ENCODE measurements at regions not wholly inside any gene's neighbourhood (a gene's known extent, or its start where the extent isn't known, plus 50 kb on each side); places are given as distances from the start of the nearest gene placed in this dataset.

GRCh38 chr2:137824501-137824900, 139.8 kb upstream of the HNMT start:
- Mint-ChIP-seq H3K4me3 (no peak overlapping the region), H3K4me1 (no peaks in the 10 kb centered on the region), H3K27me3 (peaks cover 5 to 7% of the 10 kb centered on the region in 2 donors), H3K9me3 (peaks cover 0 to 3% (median 0%) of the 10 kb centered on the region in 8 donors), H3K36me3 (no peaks in the 10 kb centered on the region), H3K27ac (no peak overlapping the region)
- H3K36me3 ChIP-seq (ENCODE audit: insufficient read depth, low read length): no peaks in the 10 kb centered on the region
- no peaks in the 10 kb centered on the region for H3K27me3 ChIP-seq (ENCODE audit: insufficient read depth, low read length)
- no peaks in the 10 kb centered on the region for H3K4me1 ChIP-seq (ENCODE audit: insufficient read depth, low read length)
- intact Hi-C loops (cut with micrococcal nuclease): no loop called here
- ChIA-PET CTCF (ENCODE audit: partially characterized antibody) (interaction anchor here (0.9 to 6.4 kb wide), 2 partner anchors 9 to 14 kb away, joined by 3 to 39 read pairs; no protein-coding TSS in a partner anchor), POLR2A (ENCODE audit: partially characterized antibody) (no interaction called here)
- H3K9me3 ChIP-seq (ENCODE audit: control insufficient read depth in 1 of 2, low read length in 2 of 2): no peaks in the 10 kb centered on the region
- H3K4me3 ChIP-seq (ENCODE audit: low read length in 2 of 2): no peak overlapping the region
- H3K27ac ChIP-seq (ENCODE audit: low read depth, low read length): no peak overlapping the region
- DNase-seq: no peak

- H3K4me1 ChIP-seq (ENCODE audit: insufficient read depth, low read length): no peaks in the 10 kb centered on the region
- intact Hi-C loops (cut with micrococcal nuclease): no loop called here
- H3K27ac ChIP-seq (ENCODE audit: low read depth, low read length): no peak overlapping the region
- ChIA-PET POLR2A (ENCODE audit: partially characterized antibody) (no interaction called here), CTCF (ENCODE audit: partially characterized antibody) (interaction anchor here (6.4 kb wide), 1 partner anchor 12 kb away, joined by 39 read pairs; no protein-coding TSS in a partner anchor)
- no peaks in the 10 kb centered on the region for H3K36me3 ChIP-seq (ENCODE audit: insufficient read depth, low read length)
- Mint-ChIP-seq H3K4me1 (no peaks in the 10 kb centered on the region), H3K4me3 (no peak overlapping the region), H3K27me3 (peaks cover 5 to 9% of the 10 kb centered on the region in 2 donors), H3K9me3 (peaks cover 0 to 2% (median 0%) of the 10 kb centered on the region in 8 donors), H3K27ac (no peak overlapping the region), H3K36me3 (no peaks in the 10 kb centered on the region)
- H3K9me3 ChIP-seq (ENCODE audit: control insufficient read depth in 1 of 2, low read length in 2 of 2): no peaks in the 10 kb centered on the region
- no peaks in the 10 kb centered on the region for H3K27me3 ChIP-seq (ENCODE audit: insufficient read depth, low read length)
- no peak for DNase-seq
- no peak overlapping the region for H3K4me3 ChIP-seq (ENCODE audit: low read length in 2 of 2)
These were observed 137.6 kb upstream of the HNMT start for GRCh38 chr2:137826373-137827372.

- intact Hi-C loops (cut with micrococcal nuclease): no loop called here
- no peaks in the 10 kb centered on the region for H3K4me1 Mint-ChIP-seq
- H3K9me3 Mint-ChIP-seq: peaks cover 0 to under 1% (median 0%) of the 10 kb centered on the region in 8 donors
- no peak overlapping the region for H3K27ac Mint-ChIP-seq
- H3K36me3 Mint-ChIP-seq: no peaks in the 10 kb centered on the region
- Histone ChIP-seq H3K27me3 (ENCODE audit: insufficient read depth, low read length) (no peaks in the 10 kb centered on the region), H3K36me3 (ENCODE audit: insufficient read depth, low read length) (no peaks in the 10 kb centered on the region), H3K9me3 (ENCODE audit: control insufficient read depth in 1 of 2, low read length in 2 of 2) (no peaks in the 10 kb centered on the region), H3K4me1 (ENCODE audit: insufficient read depth, low read length) (no peaks in the 10 kb centered on the region), H3K4me3 (ENCODE audit: low read length in 2 of 2) (no peak overlapping the region), H3K27ac (ENCODE audit: low read depth, low read length) (no peak overlapping the region)
- no peak for DNase-seq
- CTCF ChIA-PET (ENCODE audit: partially characterized antibody): interaction anchor here (6.4 kb wide), 1 partner anchor 10 kb away, joined by 39 read pairs; no protein-coding TSS in a partner anchor
- peaks cover 0 to 6% of the 10 kb centered on the region in 2 donors for H3K27me3 Mint-ChIP-seq
- H3K4me3 Mint-ChIP-seq: no peak overlapping the region
- POLR2A ChIA-PET (ENCODE audit: partially characterized antibody): no interaction called here
These were observed 135.6 kb upstream of the HNMT start for GRCh38 chr2:137828624-137829023.

GRCh38 chr2:137829251-137829650, 135.0 kb upstream of the HNMT start:
- ChIA-PET POLR2A (ENCODE audit: partially characterized antibody) (no interaction called here), CTCF (ENCODE audit: partially characterized antibody) (interaction anchor here (6.4 kb wide), 1 partner anchor 9 kb away, joined by 39 read pairs; no protein-coding TSS in a partner anchor)
- Histone ChIP-seq H3K4me3 (ENCODE audit: low read length in 2 of 2) (no peak overlapping the region), H3K4me1 (ENCODE audit: insufficient read depth, low read length) (no peaks in the 10 kb centered on the region), H3K9me3 (ENCODE audit: control insufficient read depth in 1 of 2, low read length in 2 of 2) (no peaks in the 10 kb centered on the region), H3K27me3 (ENCODE audit: insufficient read depth, low read length) (no peaks in the 10 kb centered on the region), H3K36me3 (ENCODE audit: insufficient read depth, low read length) (no peaks in the 10 kb centered on the region), H3K27ac (ENCODE audit: low read depth, low read length) (no peak overlapping the region)
- Mint-ChIP-seq H3K27me3 (peaks cover 0 to 6% of the 10 kb centered on the region in 2 donors), H3K4me1 (no peaks in the 10 kb centered on the region), H3K27ac (no peak overlapping the region), H3K9me3 (no peaks in the 10 kb centered on the region), H3K36me3 (no peaks in the 10 kb centered on the region), H3K4me3 (no peak overlapping the region)
- DNase-seq: no peak
- intact Hi-C loops (cut with micrococcal nuclease): no loop called here

- POLR2A ChIA-PET (ENCODE audit: partially characterized antibody): no interaction called here
- H3K9me3 ChIP-seq (ENCODE audit: control insufficient read depth in 1 of 2, low read length in 2 of 2): no peaks in the 10 kb centered on the region
- no peaks in the 10 kb centered on the region for H3K4me1 ChIP-seq (ENCODE audit: insufficient read depth, low read length)
- no peaks in the 10 kb centered on the region for H3K4me1 Mint-ChIP-seq
- no peak overlapping the region for H3K4me3 Mint-ChIP-seq
- peaks cover 3 to 10% of the 10 kb centered on the region in 2 donors for H3K27me3 Mint-ChIP-seq
- intact Hi-C loops (cut with micrococcal nuclease): no loop called here
- peaks cover 0 to 1% (median 0%) of the 10 kb centered on the region in 8 donors for H3K9me3 Mint-ChIP-seq
- H3K4me3 ChIP-seq (ENCODE audit: low read length in 2 of 2): no peak overlapping the region
- H3K36me3 ChIP-seq (ENCODE audit: insufficient read depth, low read length): no peaks in the 10 kb centered on the region
- DNase-seq: no peak
- H3K27ac ChIP-seq (ENCODE audit: low read depth, low read length): no peak overlapping the region
- no peaks in the 10 kb centered on the region for H3K36me3 Mint-ChIP-seq
- CTCF ChIA-PET (ENCODE audit: partially characterized antibody): interaction anchor here (1.2 to 1.5 kb wide), 2 partner anchors 9 to 1412 kb away, joined by 3 to 5 read pairs; no protein-coding TSS in a partner anchor
- no peak overlapping the region for H3K27ac Mint-ChIP-seq
- H3K27me3 ChIP-seq (ENCODE audit: insufficient read depth, low read length): no peaks in the 10 kb centered on the region
These were observed 129.4 kb upstream of the HNMT start for GRCh38 chr2:137834760-137835379.

GRCh38 chr2:137836671-137837070, 127.6 kb upstream of the HNMT start:
- DNase-seq: no peak
- H3K4me3 ChIP-seq (ENCODE audit: low read length in 2 of 2): no peak overlapping the region
- Mint-ChIP-seq H3K27me3 (peaks cover 3 to 8% of the 10 kb centered on the region in 2 donors), H3K9me3 (peaks cover 0 to 1% (median 0%) of the 10 kb centered on the region in 8 donors), H3K27ac (no peak overlapping the region), H3K36me3 (no peaks in the 10 kb centered on the region), H3K4me3 (no peak overlapping the region), H3K4me1 (no peaks in the 10 kb centered on the region)
- intact Hi-C loops (cut with micrococcal nuclease): no loop called here
- ChIA-PET CTCF (ENCODE audit: partially characterized antibody) (interaction anchor here (2.6 to 4.1 kb wide), 2 partner anchors 10 to 40 kb away, joined by 9 to 39 read pairs; no protein-coding TSS in a partner anchor), POLR2A (ENCODE audit: partially characterized antibody) (no interaction called here)
- no peaks in the 10 kb centered on the region for H3K36me3 ChIP-seq (ENCODE audit: insufficient read depth, low read length)
- H3K27me3 ChIP-seq (ENCODE audit: insufficient read depth, low read length): no peaks in the 10 kb centered on the region
- H3K27ac ChIP-seq (ENCODE audit: low read depth, low read length): no peak overlapping the region
- no peaks in the 10 kb centered on the region for H3K4me1 ChIP-seq (ENCODE audit: insufficient read depth, low read length)
- no peaks in the 10 kb centered on the region for H3K9me3 ChIP-seq (ENCODE audit: control insufficient read depth in 1 of 2, low read length in 2 of 2)

GRCh38 chr2:137837830-137838229, 126.4 kb upstream of the HNMT start:
- no peak overlapping the region for H3K27ac ChIP-seq (ENCODE audit: low read depth, low read length)
- no peak for DNase-seq
- no peaks in the 10 kb centered on the region for H3K4me1 ChIP-seq (ENCODE audit: insufficient read depth, low read length)
- no peaks in the 10 kb centered on the region for H3K9me3 ChIP-seq (ENCODE audit: control insufficient read depth in 1 of 2, low read length in 2 of 2)
- no peak overlapping the region for H3K4me3 Mint-ChIP-seq
- H3K4me3 ChIP-seq (ENCODE audit: low read length in 2 of 2): no peak overlapping the region
- POLR2A ChIA-PET (ENCODE audit: partially characterized antibody): no interaction called here
- no peaks in the 10 kb centered on the region for H3K36me3 Mint-ChIP-seq
- CTCF ChIA-PET (ENCODE audit: partially characterized antibody): interaction anchor here (0.6 to 4.1 kb wide), 13 partner anchors 9 to 1994 kb away, joined by 3 to 39 read pairs (median 4); no protein-coding TSS in a partner anchor
- H3K27ac Mint-ChIP-seq: no peak overlapping the region
- H3K9me3 Mint-ChIP-seq: peaks cover 0 to 1% (median 0%) of the 10 kb centered on the region in 8 donors
- no peaks in the 10 kb centered on the region for H3K4me1 Mint-ChIP-seq
- no peaks in the 10 kb centered on the region for H3K36me3 ChIP-seq (ENCODE audit: insufficient read depth, low read length)
- H3K27me3 Mint-ChIP-seq: peaks cover 3 to 6% of the 10 kb centered on the region in 2 donors
- intact Hi-C loops (cut with micrococcal nuclease): no loop called here
- no peaks in the 10 kb centered on the region for H3K27me3 ChIP-seq (ENCODE audit: insufficient read depth, low read length)
